Trophoblast cell (in vitro differentiated cells and primary cell): ENCODE measurements at regions not wholly inside any gene's neighbourhood (a gene's known extent, or its start where the extent isn't known, plus 50 kb on each side); places are given as distances from the start of the nearest gene placed in this dataset.
A peak's percentile ranks its signal among the peaks of the same experiment; 100 is the strongest.
"Not testable (repeated sequence)": the region's sequence is repeated elsewhere in the genome, so short reads cannot be mapped to it uniquely, and the experiment has no call there.

ENCODE experiments used
- DNase-seq, 2 donors: peaks; one replicate each; pipeline ENCODE4 v3.0.0-alpha.2; 2016
- H2AFZ ChIP-seq: 2 replicates; pipeline ENCODE4 v1.6.1; 2013; ENCODE audit warnings: low read length, moderate library complexity, mild to moderate bottlenecking; ENCODE audit not compliant: insufficient read depth, poor library complexity
- H2AK5ac ChIP-seq: 2 replicates; pipeline ENCODE4 v1.6.1; 2013; ENCODE audit warnings: mild to moderate bottlenecking, low read length
- H2BK120ac ChIP-seq: 2 replicates; pipeline ENCODE4 v1.6.1; 2013; ENCODE audit warnings: low read length, mild to moderate bottlenecking, moderate library complexity; ENCODE audit not compliant: insufficient read depth, poor library complexity
- H2BK12ac ChIP-seq: 2 replicates; pipeline ENCODE4 v1.6.1; 2013; ENCODE audit warnings: mild to moderate bottlenecking, low read length, moderate library complexity
- H2BK5ac ChIP-seq: 2 replicates; pipeline ENCODE4 v1.6.1; 2013; ENCODE audit warnings: low read length, low read depth, moderate library complexity, mild to moderate bottlenecking; ENCODE audit not compliant: poor library complexity
- H3K14ac ChIP-seq: 2 replicates; pipeline ENCODE4 v1.6.1; 2013; ENCODE audit warnings: mild to moderate bottlenecking, low read length
- H3K18ac ChIP-seq: 2 replicates; pipeline ENCODE4 v1.6.1; 2013; ENCODE audit warnings: mild to moderate bottlenecking, low read length
- H3K23ac ChIP-seq: 2 replicates; pipeline ENCODE4 v1.6.1; 2013; ENCODE audit warnings: low read length
- H3K27ac ChIP-seq: 2 replicates; pipeline ENCODE4 v1.5.1; 2013; ENCODE audit warnings: low read depth, mild to moderate bottlenecking, inconsistent platforms, low read length, moderate library complexity
- H3K27me3 ChIP-seq: 2 replicates; pipeline ENCODE4 v1.6.1; 2013; ENCODE audit warnings: inconsistent platforms, mild to moderate bottlenecking, low read length, moderate library complexity; ENCODE audit not compliant: insufficient read depth
- H3K36me3 ChIP-seq, 2 experiments: 1 replicate in 1 of 2; 2 replicates in 1 of 2; pipeline ENCODE4 v1.6.1; 2013; ENCODE audit warnings: low read length in 2 of 2, mild to moderate bottlenecking in 2 of 2, moderate library complexity in 1 of 2; ENCODE audit not compliant: insufficient read depth in 2 of 2, control insufficient read depth in 1 of 2
- H3K4ac ChIP-seq: 2 replicates; pipeline ENCODE4 v1.6.1; 2013; ENCODE audit warnings: low read depth, mild to moderate bottlenecking, low read length, moderate library complexity
- H3K4me1 ChIP-seq, 2 experiments: 1 replicate in 1 of 2; 2 replicates in 1 of 2; pipeline ENCODE4 v1.6.1; 2013; ENCODE audit warnings: low read length in 2 of 2, mild to moderate bottlenecking in 2 of 2, moderate library complexity in 1 of 2; ENCODE audit not compliant: insufficient read depth in 2 of 2, control insufficient read depth in 1 of 2
- H3K4me2 ChIP-seq: 2 replicates; pipeline ENCODE4 v1.6.1; 2013; ENCODE audit warnings: inconsistent platforms, mild to moderate bottlenecking, low read length, moderate library complexity
- H3K4me3 ChIP-seq: 2 replicates; pipeline ENCODE4 v1.5.1; 2013; ENCODE audit warnings: mild to moderate bottlenecking, low read depth, low read length, inconsistent platforms
- H3K79me1 ChIP-seq: one replicate; pipeline ENCODE4 v1.6.1; 2013; ENCODE audit warnings: low read length
- H3K79me2 ChIP-seq: 2 replicates; pipeline ENCODE4 v1.6.1; 2013; ENCODE audit warnings: low read length, mild to moderate bottlenecking; ENCODE audit not compliant: control insufficient read depth, insufficient read depth, poor library complexity
- H3K9ac ChIP-seq: 2 replicates; pipeline ENCODE4 v1.6.1; 2013; ENCODE audit warnings: mild to moderate bottlenecking, low read length
- H3K9me3 ChIP-seq: 2 replicates; pipeline ENCODE4 v1.6.1; 2013; ENCODE audit warnings: low read depth, mild to moderate bottlenecking, control low read depth, inconsistent platforms, low read length; ENCODE audit not compliant: insufficient read depth
- H4K12ac ChIP-seq: 2 replicates; pipeline ENCODE4 v1.6.1; 2013; ENCODE audit warnings: low read depth, mild to moderate bottlenecking, low read length, moderate library complexity
- H4K8ac ChIP-seq: 2 replicates; pipeline ENCODE4 v1.6.1; 2013; ENCODE audit warnings: low read depth, mild to moderate bottlenecking, low read length, moderate library complexity
- H4K91ac ChIP-seq: one replicate; pipeline ENCODE4 v1.6.1; 2013; ENCODE audit warnings: low read depth, mild to moderate bottlenecking, low read length, moderate library complexity
- WGBS: extraction: QIAGEN DNeasy Blood & Tissue Kit; methylation state at CpG from one replicate; pipeline ENCODE4 v1.1.7; 2013; ENCODE audit warnings: missing lambda C conversion rate; ENCODE audit not compliant: insufficient read length, insufficient coverage; ENCODE audit errors: extremely low coverage; 5-methylcytosine and 5-hydroxymethylcytosine counted together

DNA sequence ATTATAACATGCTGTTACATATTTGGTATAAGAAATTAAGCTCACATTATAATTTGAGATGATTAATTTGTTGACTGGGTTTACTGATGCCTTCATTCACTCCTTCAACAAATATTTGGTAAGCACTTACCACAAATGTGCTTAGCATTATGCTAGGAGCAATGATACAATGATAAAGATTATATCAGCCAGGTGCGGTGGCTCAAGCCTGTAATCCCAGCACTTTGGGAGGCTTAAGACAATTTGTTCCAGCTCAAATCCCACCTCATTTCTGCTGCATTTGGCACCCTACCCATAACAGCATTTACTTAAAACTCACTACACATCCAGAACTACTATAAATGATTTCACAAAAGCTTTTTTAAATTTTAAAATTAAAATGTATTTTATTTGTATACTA, 1263.6 kb upstream of the RAG2 start:
- Histone ChIP-seq H2BK12ac (no peak overlapping the region), H3K27ac (no peak overlapping the region), H3K18ac (no peak overlapping the region), H3K79me1 (no peaks in the 10 kb centered on the region), H4K91ac (no peak overlapping the region), H3K9ac (no peak overlapping the region), H3K9me3 (no peaks in the 10 kb centered on the region), H4K8ac (no peak overlapping the region), H3K14ac (no peak overlapping the region), H3K27me3 (no peaks in the 10 kb centered on the region), H2BK5ac (no peak overlapping the region), H2BK120ac (no peak overlapping the region), H3K79me2 (no peaks in the 10 kb centered on the region), H3K23ac (no peak overlapping the region), H2AFZ (no peak overlapping the region), H3K4me3 (no peak overlapping the region), H3K4ac (no peak overlapping the region), H4K12ac (no peak overlapping the region), H3K36me3 (no peaks in the 10 kb centered on the region), H3K4me1 (no peaks in the 10 kb centered on the region), H3K4me2 (no peak overlapping the region), H2AK5ac (no peak overlapping the region)
- WGBS = no CpG with 5 or more reads among the region's 1 CpG
- DNase-seq = peak in 1 of 2 donors; percentile 0

DNA sequence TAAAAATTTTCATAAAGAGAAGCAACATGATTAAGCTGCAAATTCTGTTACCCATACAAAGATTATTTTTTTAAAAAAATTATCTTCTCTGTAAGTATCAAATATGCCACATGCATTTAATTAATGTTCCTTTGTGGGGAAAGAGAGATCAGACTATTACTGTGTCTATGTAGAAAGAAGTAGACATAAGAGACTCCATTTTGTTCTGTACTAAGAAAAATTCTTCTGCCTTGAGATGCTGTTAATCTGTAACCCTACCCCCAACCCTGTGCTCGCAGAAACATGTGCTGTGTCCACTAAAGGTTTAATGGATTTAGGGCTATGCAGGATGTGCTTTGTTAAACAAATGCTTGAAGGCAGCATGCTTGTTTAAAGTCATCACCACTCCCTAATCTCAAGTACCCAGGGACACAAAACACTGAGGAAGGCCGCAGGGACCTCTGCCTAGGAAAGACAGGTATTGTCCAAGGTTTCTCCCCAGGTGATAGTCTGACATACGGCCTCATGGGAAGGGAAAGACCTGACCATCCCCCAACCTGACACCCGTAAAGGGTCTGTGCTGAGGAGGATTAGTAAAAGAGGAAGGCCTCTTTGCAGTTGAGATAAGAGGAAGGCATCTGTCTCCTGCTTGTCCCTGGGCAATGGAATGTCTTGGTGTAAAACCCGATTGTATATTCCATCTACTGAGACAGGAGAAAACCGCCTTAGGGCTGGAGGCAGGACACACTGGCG, 1260.9 kb upstream of the RAG2 start:
- not testable (repeated sequence) for H3K79me2 ChIP-seq, H3K4me3 ChIP-seq, H3K27ac ChIP-seq, H2BK120ac ChIP-seq, H3K14ac ChIP-seq, DNase-seq, H3K27me3 ChIP-seq, H3K9me3 ChIP-seq, H4K8ac ChIP-seq, H4K91ac ChIP-seq, H3K4me2 ChIP-seq, H3K9ac ChIP-seq, H4K12ac ChIP-seq, H3K79me1 ChIP-seq, H3K36me3 ChIP-seq, H3K18ac ChIP-seq, H3K4ac ChIP-seq, H2BK12ac ChIP-seq, H2AFZ ChIP-seq, H3K23ac ChIP-seq, H2AK5ac ChIP-seq, H3K4me1 ChIP-seq
- H2BK5ac ChIP-seq = peak overlapping the region; percentile 21
- no CpG with 5 or more reads among the region's 7 CpGs for WGBS

DNA sequence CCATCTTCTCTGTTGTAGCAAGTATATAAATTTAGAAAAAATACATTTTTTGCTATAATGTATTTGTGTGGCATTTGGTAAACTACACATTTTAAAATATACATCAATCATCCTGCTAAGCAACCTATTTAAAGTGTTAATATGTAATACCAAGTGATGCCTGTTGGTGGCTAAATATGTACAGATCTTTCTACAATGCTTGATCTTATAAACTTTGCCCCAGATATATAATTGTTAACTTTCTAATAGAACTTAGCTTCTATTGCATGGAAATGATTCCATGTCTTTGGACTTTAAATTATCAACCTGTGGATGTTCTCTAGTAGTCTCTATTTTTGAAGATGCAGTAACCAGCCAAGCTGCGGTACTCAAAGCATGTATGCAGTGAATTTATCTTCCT, 1260.4 kb upstream of the RAG2 start:
- Histone ChIP-seq H2AFZ (no peak overlapping the region), H3K9me3 (no peaks in the 10 kb centered on the region), H3K79me2 (no peaks in the 10 kb centered on the region), H3K4ac (no peak overlapping the region), H3K27me3 (no peaks in the 10 kb centered on the region), H3K4me2 (no peak overlapping the region), H3K14ac (no peak overlapping the region), H4K91ac (no peak overlapping the region), H3K79me1 (no peaks in the 10 kb centered on the region), H3K4me1 (no peaks in the 10 kb centered on the region), H3K9ac (no peak overlapping the region), H2BK120ac (no peak overlapping the region), H2BK12ac (no peak overlapping the region), H2AK5ac (no peak overlapping the region), H3K18ac (no peak overlapping the region), H3K27ac (no peak overlapping the region), H2BK5ac (no peak overlapping the region), H3K23ac (no peak overlapping the region), H4K8ac (no peak overlapping the region), H3K36me3 (no peaks in the 10 kb centered on the region), H4K12ac (no peak overlapping the region), H3K4me3 (no peak overlapping the region)
- DNase-seq = no peak
- no CpG with 5 or more reads among the region's 1 CpG for WGBS

DNA sequence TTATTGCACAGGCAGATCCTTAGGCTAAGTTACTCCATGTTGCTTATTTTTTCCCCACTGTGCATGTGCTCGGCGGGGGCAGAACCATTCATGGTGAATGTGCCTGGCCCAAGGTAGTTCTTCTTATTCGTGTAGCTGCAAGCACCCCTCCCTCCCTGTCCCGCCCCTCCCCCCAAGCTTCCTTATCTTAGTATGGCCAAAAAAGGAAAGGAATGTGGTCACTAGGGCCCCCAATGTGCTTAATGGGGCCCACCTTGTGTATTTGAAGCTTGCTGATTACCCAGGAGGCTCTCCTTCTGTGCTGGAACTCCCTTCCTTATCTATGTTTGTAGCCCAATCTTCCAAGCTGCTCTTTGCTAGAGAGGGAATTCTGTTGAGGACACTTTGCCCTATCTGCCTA, 1259.7 kb upstream of the RAG2 start:
- H3K9ac ChIP-seq = no peak overlapping the region
- WGBS = no CpG with 5 or more reads among the region's 4 CpGs

More for the DNA sequence above, 1259.7 kb upstream of the RAG2 start:
- no peak overlapping the region for H3K14ac ChIP-seq
- H2AK5ac ChIP-seq = no peak overlapping the region
- no peaks in the 10 kb centered on the region for H3K9me3 ChIP-seq
- no peak overlapping the region for H2BK5ac ChIP-seq
- no peaks in the 10 kb centered on the region for H3K4me1 ChIP-seq
- H3K4me2 ChIP-seq = no peak overlapping the region
- H3K79me1 ChIP-seq = no peaks in the 10 kb centered on the region
- no peaks in the 10 kb centered on the region for H3K36me3 ChIP-seq
- no peak overlapping the region for H4K8ac ChIP-seq
- H2BK120ac ChIP-seq = no peak overlapping the region
- H4K12ac ChIP-seq = no peak overlapping the region
- no peak overlapping the region for H2AFZ ChIP-seq
- no peaks in the 10 kb centered on the region for H3K27me3 ChIP-seq
- H4K91ac ChIP-seq = no peak overlapping the region
- no peaks in the 10 kb centered on the region for H3K79me2 ChIP-seq
- H3K27ac ChIP-seq = no peak overlapping the region
- no peak overlapping the region for H3K4me3 ChIP-seq
- DNase-seq = no peak
- no peak overlapping the region for H3K18ac ChIP-seq
- peak overlapping the region; percentile 38 for H2BK12ac ChIP-seq
- H3K4ac ChIP-seq = no peak overlapping the region
- no peak overlapping the region for H3K23ac ChIP-seq
